CD4-positive, alpha-beta T cell treated with Interleukin-15 for 1 hour (primary cell): ENCODE measurements at regions not wholly inside any gene's neighbourhood (a gene's known extent, or its start where the extent isn't known, plus 50 kb on each side); places are given as distances from the start of the nearest gene placed in this dataset.
"Not testable (repeated sequence)": the region's sequence is repeated elsewhere in the genome, so short reads cannot be mapped to it uniquely, and the experiment has no call there.

Experiments used
- DNase-seq: peaks from one replicate; pipeline ENCODE4 v3.0.0-alpha.2; 2020

DNA sequence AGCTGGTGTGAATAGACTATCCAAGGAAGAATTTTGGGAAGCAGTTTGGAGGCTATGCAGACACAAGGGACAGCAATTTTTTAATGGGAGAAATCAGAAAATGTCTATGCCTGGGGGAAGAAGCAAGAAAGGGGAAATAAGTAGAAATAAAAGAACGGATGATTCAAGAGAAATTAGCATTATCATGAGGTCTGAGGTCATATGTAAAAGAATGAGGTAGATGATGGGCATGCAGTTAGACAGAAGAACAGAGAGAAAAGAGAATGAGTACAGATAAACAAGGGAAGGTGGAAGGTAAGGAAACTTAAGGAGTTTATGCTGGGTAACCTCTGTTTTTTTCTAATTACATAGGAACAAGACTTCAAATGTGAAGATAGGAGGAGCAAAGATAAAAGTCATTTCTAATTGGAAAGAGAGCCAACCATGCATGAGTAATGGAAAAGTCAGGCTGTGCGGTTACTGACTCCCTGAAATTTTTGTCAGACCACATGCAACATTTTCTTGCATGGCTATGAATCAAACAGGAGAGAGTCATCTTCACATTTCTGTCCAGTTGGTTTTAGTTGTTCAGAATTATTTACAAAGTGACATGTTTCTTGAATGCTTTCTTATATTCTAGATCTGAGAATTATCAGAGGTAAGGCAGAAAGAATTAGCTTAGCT is 101.0 kb upstream of the PIK3R1 start:
- DNase-seq = no peak

DNA sequence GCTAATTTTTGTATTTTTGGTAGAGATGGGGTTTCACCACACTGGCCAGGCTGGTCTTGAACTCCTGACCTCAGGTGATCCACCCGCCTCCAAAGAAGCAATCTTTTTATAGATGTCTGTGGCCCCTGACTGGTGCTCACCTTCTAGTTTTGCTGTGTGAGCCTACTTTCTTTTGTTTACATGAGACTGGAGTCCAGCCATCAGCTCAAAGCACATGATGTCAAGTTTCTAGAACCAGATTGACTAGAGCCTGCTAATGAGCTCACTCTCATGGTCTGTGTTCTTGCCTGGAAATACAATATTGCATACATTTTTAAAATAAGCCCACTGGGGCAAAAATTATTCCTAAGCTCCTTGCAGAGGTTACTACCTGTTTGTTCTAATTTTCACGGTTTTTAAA is 102.9 kb upstream of the PIK3R1 start:
- no peak for DNase-seq

DNA sequence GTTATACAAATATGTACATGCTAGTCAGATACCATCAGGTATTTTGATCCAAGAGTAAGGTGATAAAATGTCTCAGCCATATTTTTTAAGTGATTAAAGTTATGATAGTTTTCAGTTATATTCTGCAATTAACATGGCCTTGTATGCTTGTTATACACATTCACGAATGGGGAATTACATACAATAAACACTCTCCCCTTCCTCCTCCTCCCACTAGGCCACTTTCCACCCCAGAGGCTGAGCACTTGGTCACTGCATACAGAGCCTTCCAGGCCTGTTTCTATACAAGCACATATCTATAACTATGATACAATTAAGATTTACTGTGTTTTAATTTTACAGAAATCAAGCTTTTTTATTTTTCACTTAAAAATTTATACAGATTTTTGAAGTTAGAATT is 104.7 kb upstream of the PIK3R1 start:
- DNase-seq = no peak

DNA sequence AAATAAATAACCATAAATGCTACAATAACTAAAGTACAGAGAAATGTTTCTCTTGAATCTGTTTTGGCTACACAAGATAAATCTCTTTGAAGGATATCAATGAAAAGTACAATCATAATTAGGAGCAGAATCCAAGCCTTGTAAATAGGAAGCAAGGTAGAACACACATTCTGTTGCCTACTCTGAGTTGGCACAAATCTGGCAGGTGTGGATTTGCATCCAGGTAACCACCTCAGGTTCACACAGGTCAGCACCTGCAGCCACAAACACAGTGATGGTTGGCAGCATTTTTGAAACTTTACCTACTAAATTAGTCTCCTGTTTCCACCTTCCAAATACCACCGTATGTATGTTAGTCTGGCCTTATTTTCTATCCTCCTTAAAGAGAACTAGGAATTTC is 105.3 kb upstream of the PIK3R1 start:
- DNase-seq = no peak

DNA sequence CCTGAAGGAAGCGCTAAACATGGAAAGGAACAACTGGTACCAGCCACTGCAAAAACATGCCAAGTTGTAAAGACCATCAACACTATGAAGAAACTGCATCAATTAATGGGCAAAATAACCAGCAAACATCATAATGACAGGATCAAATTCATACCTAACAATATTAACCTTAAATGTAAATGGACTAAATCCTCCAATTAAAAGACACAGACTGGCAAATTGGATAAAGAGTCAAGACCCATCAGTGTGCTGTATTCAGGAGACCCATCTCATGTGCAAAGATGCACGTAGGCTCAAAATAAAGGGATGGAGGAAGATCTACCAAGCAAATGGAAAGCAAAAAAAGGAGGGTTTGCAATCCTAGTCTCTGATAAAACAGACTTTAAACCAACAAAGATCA is 111.3 kb upstream of the PIK3R1 start:
- DNase-seq = not testable (repeated sequence)

DNA sequence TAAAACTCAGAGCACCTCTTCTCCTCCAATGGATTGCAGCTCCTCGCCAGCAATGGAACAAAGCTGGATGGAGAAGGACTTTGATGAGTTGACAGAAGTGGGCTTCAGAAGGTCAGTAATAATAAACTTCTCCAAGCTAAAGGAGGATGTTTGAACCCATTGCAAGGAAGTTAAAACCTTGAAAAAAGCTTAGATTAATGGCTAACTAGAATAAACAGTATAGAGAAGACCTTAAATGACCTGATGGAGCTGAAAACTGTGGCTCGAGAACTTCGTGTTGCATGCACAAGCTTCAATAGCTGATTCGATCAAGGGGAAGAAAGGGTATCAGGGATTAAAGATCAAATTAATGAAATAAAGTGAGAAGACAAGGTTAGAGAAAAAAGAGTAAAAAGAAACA is 112.3 kb upstream of the PIK3R1 start:
- DNase-seq = not testable (repeated sequence)

DNA sequence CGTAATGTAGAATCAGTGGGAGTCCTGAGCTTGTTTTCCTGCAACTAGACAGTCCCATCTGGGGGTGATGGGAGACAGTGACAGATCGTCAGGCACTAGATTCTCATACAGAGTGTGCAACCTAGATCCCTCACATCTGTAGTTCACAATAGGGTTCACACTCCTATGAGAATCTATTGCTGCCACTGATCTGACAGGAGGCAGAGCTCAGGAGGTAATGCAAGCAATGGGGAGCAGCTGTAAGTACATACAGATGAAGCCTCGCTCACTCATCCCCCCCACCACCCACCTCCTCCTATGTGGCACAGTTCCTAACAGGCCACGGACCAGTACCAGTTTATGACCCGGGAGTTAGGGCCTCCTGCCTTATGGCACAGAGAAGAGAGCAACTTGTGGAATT is 116.2 kb upstream of the PIK3R1 start:
- DNase-seq = no peak

DNA sequence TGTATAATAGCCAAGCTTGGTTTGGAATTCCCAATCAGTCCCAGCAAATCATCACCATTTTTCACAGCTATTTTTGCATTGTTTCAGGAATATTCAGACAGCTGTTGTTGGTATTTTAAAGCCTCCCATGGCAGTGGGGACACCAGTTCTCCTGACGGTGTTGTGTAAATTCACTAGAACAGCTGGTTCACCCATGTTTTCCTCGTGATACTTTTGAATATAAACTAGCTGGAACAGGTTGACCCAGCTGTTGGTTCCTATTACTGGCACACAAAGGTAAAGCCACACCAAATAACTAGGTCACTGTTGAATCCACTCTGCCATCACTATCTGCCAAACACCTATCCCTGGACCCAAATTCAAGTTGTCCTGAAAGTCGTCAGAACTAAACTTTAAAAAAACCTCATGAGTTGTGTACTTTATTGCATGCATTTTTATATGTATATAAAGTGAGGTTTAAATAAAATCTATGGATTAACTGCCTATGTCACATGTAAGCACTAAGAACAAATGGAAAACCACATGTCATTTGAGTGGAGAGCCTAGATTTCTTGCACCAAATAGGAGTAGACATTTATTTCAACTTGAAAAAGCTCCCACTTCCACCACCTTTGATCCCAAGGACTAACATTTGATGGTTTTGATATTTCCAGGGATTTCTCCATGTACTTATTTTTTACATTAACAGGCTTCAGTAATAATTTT is 121.9 kb upstream of the PIK3R1 start:
- no peak for DNase-seq

DNA sequence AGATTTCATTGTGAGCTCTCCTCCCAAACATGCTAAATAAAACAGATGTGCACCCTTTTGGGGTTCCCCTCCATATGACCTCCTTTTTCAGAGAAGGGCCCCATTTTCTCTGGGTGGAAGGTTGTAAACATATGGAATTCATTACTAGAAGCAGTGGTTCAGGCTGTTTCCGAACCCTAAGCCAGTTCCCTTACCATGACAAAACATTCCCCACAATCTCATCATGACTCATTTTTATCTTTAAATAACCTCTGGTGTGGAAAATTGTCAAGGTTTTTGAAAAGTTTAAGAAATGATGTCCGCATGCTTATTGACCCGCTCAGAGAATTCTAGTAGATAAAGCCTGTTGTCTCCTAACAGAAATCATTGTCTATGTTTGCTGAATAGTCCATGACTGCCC is 127.3 kb upstream of the PIK3R1 start:
- no peak for DNase-seq

DNA sequence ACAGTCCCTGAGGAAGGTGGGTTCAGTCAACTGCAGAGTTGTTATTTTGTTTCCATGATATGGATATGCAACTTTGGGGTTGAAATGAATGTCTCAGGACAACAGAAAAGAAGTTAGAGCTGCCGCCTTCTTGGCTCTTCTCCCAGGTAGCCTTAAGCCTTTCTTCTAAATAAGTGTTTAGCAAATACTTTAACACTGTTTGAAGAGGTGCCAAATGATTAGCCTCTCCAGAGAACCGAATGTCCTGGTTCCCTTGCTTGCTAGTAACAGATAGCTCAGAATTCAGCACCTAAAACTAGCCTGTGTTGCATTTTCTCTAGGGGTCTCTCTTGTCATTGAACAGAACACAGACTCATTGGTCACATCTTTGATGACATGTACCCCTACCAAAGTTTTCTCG is 127.7 kb upstream of the PIK3R1 start:
- DNase-seq = no peak

DNA sequence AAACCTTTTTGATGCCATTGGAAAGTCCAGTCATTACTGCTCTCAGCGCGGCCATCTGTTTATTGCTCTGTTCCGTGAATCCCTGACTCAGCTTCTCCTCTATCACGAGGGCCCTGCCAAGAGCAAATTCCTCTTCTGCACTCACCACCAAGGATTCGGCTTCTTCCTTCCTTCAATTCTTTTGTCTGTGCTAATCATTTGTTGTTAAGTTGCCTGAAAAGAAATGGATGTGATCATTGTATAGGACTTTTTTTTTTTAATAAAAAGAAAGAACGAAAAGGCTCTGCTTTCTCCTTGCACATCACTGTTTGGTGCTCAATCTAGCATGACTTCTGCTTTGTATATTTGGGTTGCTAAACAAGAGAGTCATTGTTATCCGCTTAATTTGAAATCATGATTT is 128.7 kb upstream of the PIK3R1 start:
- DNase-seq = no peak

DNA sequence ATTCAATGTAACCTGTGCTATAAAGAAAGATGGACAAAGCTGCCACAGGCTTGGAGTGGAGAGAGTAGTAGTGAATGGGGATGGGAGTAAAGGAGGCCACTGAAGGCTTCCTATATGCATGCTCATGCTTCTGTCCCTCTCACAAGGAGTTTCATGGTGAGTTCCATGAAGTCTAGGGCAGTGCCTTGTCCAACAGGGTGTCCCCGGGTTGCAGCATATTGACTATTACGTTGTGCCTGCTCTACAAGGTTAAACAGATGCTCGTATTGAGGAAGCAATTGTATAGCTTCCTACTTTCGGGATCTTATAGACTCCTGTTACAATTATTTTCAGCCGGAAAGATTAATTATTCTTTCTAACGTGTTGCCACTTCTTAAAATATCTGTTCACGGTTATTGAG is 129.1 kb upstream of the PIK3R1 start:
- DNase-seq = no peak

DNA sequence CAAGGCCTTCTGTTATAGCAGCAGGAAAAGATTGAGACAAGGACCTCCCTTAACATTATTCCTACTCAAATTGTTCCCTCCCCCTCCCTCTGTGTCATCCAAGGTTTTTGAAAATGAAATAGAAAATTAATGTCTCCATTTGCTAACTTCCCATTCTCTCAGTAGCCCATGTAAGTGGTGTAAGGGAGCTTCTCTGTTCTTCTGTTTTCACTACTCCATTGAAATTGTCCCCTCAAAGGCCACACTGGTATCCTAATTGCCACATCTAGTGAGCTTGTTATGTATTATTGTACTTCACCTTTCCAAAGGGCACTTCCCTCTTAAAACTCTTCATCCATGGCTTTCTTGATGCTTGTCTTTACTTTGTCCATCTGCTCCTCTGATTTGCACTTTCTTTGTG is 131.2 kb upstream of the PIK3R1 start:
- no peak for DNase-seq

DNA sequence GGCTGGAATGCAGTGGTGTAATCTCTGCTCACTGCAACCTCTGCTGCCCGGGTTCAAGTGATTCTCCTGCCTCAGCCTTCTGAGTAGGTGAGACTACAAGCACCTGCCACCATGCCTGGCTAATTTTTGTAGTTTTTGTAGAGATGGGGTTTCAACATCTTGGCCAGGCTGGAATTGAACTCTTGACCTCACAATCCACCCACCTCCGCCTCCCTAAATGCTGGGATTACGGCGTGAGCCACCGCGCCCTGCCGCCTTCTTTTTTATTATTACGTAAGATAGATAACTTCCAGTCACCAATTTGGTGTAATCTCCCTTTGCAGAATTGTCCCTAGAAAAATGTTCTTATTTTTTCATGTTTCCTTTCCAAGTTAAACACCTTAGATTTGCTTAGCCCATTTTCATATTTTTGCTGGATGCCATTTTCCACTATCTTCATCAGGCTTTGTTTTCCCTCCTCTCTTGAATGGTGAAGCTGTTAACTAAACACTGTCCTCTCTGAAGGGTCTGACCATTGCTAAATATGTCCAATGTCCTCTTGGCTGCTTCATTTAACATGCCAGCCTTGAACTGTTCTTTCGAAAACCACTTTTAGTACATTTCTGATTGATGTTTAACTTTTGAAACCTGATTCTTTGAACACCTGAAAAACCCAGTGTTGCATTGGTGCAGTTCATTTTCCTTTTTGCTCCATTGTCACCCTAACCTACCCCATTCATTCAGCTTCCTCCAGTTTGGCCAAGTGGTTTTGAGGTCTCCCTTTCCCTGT is 135.1 kb upstream of the PIK3R1 start:
- no peak for DNase-seq

DNA sequence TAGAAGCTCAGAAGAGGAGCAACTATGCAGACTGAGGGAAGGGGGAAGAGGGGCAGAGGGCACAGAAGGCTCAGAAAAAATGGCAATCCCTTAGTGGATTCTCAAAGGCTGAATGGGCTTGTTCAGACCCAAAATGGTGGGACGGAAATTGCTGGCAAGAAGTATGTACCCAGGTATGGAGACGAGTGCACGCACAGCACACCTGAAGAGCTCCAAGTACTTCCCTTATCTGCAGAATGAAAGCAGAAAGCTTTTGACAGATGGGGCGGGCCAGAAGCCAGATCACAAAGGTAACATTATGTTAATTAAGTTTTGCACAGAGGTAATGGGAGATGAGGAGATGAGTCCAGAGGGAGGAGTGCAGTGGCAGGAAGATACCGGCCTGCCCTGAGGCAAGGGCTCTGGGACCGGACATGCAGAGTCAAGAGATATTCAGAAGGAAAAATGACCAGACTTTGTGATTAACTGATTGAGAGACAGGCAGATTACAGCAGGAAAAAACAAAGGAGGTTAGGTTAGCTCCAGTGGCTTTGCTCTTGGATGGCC is 138.1 kb upstream of the PIK3R1 start:
- no peak for DNase-seq

DNA sequence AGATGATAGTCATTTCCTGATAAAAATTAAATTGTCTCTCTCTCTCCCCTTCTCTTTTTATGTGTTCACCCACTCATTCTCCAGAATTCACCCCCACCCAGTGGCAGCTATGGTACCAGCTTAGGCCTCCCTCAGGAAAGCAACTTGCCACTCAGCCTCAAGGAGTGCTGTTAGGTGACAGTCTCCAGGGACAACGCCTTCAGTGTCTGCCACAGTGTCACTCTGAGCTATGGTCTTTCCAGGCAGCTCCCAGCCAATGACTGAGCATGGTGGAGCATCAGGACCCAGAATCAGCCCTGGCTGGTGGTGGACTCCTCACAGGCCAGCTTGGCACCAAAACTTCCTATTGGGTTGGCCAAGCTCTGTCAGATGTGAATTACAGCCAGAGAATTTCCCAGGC is 140.9 kb upstream of the PIK3R1 start:
- no peak for DNase-seq

DNA sequence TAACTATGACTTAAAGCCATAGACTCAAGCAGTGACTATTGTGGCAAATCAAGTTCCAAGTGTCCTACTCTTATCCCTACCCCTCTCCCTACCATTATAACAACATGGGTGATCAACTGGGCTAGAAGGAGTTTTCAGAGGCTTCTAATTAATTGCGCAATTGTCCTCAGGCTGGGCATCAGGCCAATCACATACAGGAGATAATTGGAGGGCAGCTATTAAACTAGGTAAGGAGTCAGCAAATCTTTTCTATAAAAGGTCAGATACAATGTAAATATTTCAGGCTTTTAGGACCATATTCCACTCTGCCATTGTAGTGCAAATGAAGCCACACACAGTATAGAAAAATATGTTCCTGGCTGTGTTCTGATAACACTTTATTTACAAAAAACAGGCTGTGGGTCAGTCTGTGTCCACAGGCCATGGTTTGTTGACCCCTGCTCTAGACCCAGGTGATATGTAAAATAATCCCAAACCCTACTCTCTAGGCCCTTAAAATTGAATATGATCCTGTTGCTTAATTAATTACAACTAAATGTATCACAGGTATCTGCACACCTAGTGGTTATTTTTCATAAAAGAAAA is 141.4 kb upstream of the PIK3R1 start:
- no peak for DNase-seq

DNA sequence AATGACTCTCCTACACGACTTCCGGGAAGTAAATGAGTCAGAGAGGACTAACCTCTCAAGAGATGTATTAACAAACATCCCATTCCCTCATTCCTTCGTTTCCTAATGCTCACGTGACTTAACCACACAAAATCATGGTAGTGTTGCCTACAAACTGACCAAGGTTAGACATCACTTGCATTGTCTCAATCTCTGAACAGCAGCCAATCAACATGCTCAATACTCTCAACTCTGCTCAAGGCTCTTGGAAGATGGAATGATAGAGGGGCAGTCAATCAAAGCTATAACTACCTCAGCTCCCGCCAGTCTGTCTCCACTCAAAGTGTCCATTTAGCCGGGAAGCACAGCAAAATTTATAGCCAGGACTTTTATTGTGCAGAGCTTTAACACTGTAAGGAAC is 143.8 kb upstream of the PIK3R1 start:
- DNase-seq = no peak

DNA sequence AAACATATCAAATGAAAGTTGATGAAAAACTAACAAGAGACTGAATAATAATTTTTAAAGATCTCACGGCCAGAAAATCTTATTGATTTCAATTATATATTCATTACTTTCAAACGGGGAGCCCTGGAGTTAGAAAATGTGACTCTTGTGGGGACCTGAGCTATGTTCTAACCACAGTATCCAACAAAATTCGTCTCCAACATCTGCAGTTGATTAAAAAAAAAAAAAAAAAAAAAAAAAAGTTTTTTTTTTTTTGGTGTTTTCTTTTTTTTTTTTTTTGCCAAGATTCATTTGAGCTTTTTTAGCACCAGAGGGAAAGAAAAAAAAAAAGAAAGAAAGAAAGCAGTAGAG is 144.3 kb upstream of the PIK3R1 start:
- DNase-seq = no peak

DNA sequence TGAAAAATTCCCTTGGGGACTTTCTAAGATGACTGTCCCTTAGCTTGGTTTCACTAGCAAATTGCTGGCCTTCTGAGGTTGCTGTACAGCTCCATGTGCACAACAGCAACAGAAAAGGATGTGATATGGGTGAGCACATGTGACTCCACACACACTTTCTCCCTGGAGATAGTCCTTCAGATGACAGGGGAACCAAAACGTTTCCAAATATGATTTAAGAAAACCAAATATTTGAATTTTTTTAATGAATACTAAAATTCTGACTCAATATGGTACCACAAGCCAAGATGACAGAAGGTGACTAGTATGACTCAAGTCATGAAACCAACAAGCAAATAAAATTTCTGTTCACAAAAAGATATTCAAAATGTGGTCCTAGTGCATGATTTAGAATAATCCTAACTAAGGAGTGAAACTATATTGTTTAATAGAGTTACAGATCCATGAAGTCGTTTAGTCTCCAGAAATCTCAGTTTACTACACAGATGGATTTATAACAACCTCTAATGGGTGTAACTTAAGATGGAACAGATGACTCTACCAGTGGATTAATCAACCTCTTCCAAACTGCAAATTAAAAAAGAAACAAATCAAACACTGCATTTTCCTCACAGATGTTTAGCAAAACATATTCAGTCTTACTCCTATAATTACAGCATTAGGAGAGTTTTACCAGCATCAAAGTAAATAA is 144.8 kb upstream of the PIK3R1 start:
- no peak for DNase-seq

DNA sequence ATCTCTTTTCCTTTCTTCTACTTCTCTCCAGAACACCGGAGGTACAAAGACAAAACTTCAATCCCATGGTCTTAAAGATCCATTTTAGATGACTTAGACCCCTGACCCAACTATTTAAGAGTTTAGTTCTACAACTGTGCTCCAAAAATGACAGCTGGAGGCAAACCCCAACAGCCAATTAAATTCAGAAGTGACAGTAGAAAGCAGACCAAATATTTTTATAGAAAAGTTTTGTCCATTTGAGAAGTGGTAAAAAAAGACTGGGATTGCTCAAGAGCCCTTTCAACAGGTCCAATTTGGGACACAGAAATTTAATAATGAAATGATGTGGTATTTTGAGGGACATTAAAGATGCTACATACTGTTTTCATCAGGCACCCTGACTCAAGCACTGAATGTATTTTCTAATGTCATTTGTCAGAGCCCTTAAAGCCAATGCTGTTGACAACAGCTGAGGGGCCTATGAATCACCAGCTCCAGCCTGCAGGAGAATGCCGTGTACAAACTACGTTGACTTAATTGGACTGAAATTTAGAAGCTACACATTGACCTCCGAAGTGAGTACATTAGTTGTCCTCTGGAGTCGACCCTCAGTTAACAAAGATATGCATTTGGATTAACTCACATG is 147.5 kb upstream of the PIK3R1 start:
- no peak for DNase-seq

DNA sequence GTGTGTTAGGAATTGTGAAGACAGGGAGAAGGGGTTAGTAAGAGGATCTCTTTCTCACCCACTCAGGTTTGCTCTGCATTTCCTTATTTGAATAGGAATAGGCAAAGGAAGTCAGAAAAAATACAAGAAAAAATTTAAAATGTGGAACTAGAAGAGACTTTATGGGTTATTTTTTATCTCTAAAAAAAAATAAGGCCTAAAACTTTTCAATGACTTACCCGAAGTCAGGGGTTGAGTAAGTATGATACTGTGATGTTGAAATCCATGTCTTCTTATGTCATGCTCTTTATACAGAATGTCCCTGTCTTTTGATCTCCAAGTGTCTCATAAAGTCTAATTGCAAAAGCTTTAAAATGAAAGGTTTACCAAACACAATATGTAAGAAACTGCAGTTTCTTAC is 148.3 kb upstream of the PIK3R1 start:
- no peak for DNase-seq
